SH-SY5Y (cell line): ENCODE measurements at regions not wholly inside any gene's neighbourhood (a gene's known extent, or its start where the extent isn't known, plus 50 kb on each side); places are given as distances from the start of the nearest gene placed in this dataset.

Source experiments
- GATA2 ChIP-seq: IDR thresholded peaks from 2 replicates; pipeline ENCODE4 v1.6.1; 2011; ENCODE audit warnings: mild to moderate bottlenecking, low read depth, low read length
- GATA3 ChIP-seq: IDR thresholded peaks from 2 replicates; pipeline ENCODE4 v1.6.1; 2011; ENCODE audit warnings: low read depth, mild to moderate bottlenecking, low read length, moderate library complexity

DNA sequence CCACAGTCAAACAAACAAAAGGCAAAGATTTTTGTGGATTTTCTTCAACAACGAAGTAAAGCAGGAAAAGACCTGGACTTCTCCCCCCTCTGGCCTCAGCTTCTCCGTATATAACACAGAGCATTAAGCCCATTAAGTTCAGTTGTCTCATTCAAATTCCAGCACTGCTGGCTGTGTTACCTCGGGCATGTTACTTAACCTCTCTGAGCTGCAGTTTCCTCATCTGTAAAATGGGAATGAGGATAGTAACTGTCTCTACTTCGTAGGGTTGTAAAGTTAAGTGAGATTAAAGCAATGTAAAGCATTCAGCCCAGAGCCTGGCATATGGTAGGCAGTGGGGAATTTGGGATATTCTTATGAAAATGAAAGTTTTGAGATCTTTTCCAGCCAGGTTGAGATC is 92.7 kb upstream of the SMIM23 start:
- TF ChIP-seq GATA2 (no peak), GATA3 (no peak)
